ENCODE measurements at regions not wholly inside any gene's neighbourhood (a gene's known extent, or its start where the extent isn't known, plus 50 kb on each side); places are given as distances from the start of the nearest gene placed in this dataset.

GRCh38 chr11:92098172-92098571 lies 126.4 kb upstream of the FAT3 start:
- no peak for TF ChIP-seq REST (IDR thresholded peaks at IDR 0.05; ENCODE audit: insufficient read depth in 1 of 2, low read depth in 2 of 2, low read length in 2 of 2)
- TF ChIP-seq SIN3A (IDR thresholded peaks at IDR 0.05; ENCODE audit: borderline replicate concordance, insufficient read depth, low read length), result no peak
- no peak for TF ChIP-seq FOXP2 (optimal IDR thresholded peaks at IDR 0.05; ENCODE audit: borderline replicate concordance, extremely low read depth, extremely low read length, insufficient read depth)
- TF ChIP-seq TAF1 (IDR thresholded peaks at IDR 0.05; ENCODE audit: borderline replicate concordance, insufficient read depth, low read length), result no peak
- no peak for TF ChIP-seq POLR2AphosphoS5 (IDR thresholded peaks at IDR 0.05; ENCODE audit: low read depth, low read length)

GRCh38 chr11:92087725-92088537 lies 136.7 kb upstream of the FAT3 start:
- TF ChIP-seq REST (IDR thresholded peaks at IDR 0.05; ENCODE audit: insufficient read depth in 1 of 2, low read depth in 2 of 2, low read length in 2 of 2) (no peak), SIN3A (IDR thresholded peaks at IDR 0.05; ENCODE audit: borderline replicate concordance, insufficient read depth, low read length) (no peak)

- TF ChIP-seq POLR2AphosphoS5 (IDR thresholded peaks at IDR 0.05; ENCODE audit: low read depth, low read length) (no peak), FOXP2 (optimal IDR thresholded peaks at IDR 0.05; ENCODE audit: borderline replicate concordance, extremely low read depth, extremely low read length, insufficient read depth) (no peak), SIN3A (IDR thresholded peaks at IDR 0.05; ENCODE audit: borderline replicate concordance, insufficient read depth, low read length) (no peak)
Measured at GRCh38 chr11:92083123-92083522, 141.5 kb upstream of the FAT3 start.

GRCh38 chr11:92082652-92083051 lies 142.0 kb upstream of the FAT3 start:
- TF ChIP-seq FOXP2 (optimal IDR thresholded peaks at IDR 0.05; ENCODE audit: borderline replicate concordance, extremely low read depth, extremely low read length, insufficient read depth) (no peak), REST (IDR thresholded peaks at IDR 0.05; ENCODE audit: insufficient read depth in 1 of 2, low read depth in 2 of 2, low read length in 2 of 2) (no peak), TAF1 (IDR thresholded peaks at IDR 0.05; ENCODE audit: borderline replicate concordance, insufficient read depth, low read length) (no peak), POLR2AphosphoS5 (IDR thresholded peaks at IDR 0.05; ENCODE audit: low read depth, low read length) (no peak), SIN3A (IDR thresholded peaks at IDR 0.05; ENCODE audit: borderline replicate concordance, insufficient read depth, low read length) (no peak)

- TF ChIP-seq FOXP2 (optimal IDR thresholded peaks at IDR 0.05; ENCODE audit: borderline replicate concordance, extremely low read depth, extremely low read length, insufficient read depth), result no peak
- no peak for TF ChIP-seq REST (IDR thresholded peaks at IDR 0.05; ENCODE audit: insufficient read depth in 1 of 2, low read depth in 2 of 2, low read length in 2 of 2)
- TF ChIP-seq SIN3A (IDR thresholded peaks at IDR 0.05; ENCODE audit: borderline replicate concordance, insufficient read depth, low read length), result no peak
- no peak for TF ChIP-seq POLR2AphosphoS5 (IDR thresholded peaks at IDR 0.05; ENCODE audit: low read depth, low read length)
- TF ChIP-seq TAF1 (IDR thresholded peaks at IDR 0.05; ENCODE audit: borderline replicate concordance, insufficient read depth, low read length), result no peak
Measured at GRCh38 chr11:92071660-92072059, 153.0 kb upstream of the FAT3 start.
